T-helper 2 cell (primary cell): ENCODE measurements at regions not wholly inside any gene's neighbourhood (a gene's known extent, or its start where the extent isn't known, plus 50 kb on each side); places are given as distances from the start of the nearest gene placed in this dataset.
"Not testable (repeated sequence)": the region's sequence is repeated elsewhere in the genome, so short reads cannot be mapped to it uniquely, and the experiment has no call there.

Source experiments
- DNase-seq, 5 experiments: peaks; one replicate each; pipeline versions ENCODE4 v3.0.0 to v3.0.0-alpha.2; 2012 to 2022

GRCh38 chr2:208945719-208946256, 478.1 kb upstream of the MAP2 start:
- DNase-seq = no peak

DNA sequence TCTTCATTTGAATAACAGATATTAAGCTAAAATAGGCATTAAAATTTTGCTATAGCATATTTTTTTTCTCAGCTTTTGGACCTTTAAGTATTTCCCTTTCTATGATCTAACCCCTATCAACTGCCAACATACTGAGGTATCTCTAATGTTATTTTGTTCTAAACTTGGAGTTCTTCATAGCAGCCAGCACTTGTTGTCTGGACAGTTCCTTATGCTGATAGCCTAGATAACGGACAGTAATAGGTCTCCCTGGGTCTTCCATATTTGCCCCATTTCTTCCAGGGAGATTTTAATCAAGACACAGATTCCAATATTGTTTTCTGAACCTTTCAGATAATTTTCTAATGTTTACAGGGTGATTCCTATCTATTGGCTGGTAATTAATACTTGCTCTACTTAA, 475.8 kb upstream of the MAP2 start:
- no peak for DNase-seq

- DNase-seq = no peak
Observed at GRCh38 chr2:208970070-208970469, 453.8 kb upstream of the MAP2 start.

GRCh38 chr2:208977582-208977981, 446.3 kb upstream of the MAP2 start:
- DNase-seq = no peak

DNA sequence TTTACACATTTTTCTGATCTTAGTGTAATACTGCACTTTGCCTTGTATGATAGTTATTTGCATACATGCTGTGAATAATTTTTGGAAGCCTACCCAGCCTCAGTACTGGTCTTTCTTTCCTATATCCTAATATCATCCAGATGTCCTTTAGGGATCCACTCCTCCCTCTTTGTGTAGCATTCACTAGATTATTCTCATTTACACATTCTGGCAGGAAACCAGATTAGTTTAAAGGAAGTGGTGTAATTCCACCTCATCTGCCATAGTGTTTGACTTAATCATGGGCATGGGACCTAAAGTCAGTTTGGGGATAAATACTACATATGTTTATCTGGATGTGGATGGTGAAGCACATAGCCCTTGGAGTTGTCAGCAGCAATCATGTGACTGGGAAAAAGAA, 444.9 kb upstream of the MAP2 start:
- no peak for DNase-seq

DNA sequence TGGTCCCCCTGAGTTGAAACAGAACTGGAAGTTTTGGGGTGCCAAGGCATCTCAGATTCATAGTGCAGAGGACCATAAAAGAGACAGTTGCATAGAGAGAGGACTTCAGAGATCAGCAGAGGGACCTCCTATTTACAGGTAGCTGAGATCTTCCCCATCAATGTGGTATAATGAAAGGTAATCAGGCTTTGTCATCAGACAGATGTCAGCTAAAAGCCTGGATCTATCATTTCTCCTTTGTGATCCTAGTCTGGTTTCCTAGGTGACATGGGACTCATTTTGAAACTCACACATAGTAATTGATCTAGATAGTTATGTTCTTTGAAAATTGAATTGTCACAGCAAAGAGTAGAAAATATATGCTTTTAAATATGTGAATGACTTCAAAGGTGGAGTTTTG, 443.5 kb upstream of the MAP2 start:
- no peak for DNase-seq

GRCh38 chr2:208982831-208983230, 441.0 kb upstream of the MAP2 start:
- DNase-seq = no peak

DNA sequence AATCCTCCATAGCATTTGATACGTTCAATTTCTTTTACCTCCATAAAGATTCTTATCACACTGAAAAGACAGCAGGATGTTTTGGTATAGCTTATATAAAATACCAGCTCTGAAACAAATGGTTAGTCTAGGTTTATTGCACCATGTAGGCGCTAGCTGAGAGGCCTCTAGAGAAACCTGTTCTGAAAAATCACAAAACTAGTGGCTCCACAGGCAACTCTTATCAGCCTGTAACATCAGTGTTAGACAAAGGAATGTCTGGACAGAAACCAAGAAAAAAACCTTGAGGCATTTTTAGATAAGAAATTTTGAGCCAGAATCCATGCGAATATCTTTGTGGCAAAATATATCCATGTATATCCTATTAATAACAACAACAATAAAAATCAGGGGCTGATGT, 440.4 kb upstream of the MAP2 start:
- DNase-seq = no peak

DNA sequence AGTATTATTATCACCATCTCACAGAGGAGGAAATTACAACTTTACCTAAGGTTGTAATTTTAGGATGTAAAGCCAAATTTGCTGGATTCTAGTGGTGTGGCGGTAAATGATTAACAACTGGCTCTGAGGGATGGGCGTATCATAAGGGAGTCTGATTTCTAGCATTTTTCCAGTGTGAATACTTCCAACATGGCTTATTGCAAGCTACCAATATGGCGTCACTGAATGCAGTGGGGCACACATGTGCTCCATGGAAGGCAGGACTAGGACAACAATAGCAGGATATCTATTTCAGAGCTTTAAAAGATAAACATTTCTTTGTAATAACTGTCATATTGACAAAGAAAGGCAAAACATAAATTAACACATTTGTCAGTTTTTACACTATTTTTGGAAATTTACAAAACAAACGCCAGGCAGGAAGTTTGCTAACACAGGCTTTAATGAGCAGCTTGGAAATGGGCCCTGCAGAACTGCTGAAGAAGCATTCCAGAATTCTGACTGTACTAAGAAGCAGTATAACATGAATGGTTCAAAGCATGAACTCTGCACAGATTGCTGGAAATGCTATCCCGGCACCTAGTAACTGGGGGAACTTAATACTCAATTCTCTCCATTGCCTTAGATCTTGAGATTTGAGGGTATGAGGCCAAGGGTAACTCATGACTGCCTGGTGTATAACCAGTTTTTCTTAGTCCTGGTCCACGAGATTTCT, 439.3 kb upstream of the MAP2 start:
- no peak for DNase-seq

DNA sequence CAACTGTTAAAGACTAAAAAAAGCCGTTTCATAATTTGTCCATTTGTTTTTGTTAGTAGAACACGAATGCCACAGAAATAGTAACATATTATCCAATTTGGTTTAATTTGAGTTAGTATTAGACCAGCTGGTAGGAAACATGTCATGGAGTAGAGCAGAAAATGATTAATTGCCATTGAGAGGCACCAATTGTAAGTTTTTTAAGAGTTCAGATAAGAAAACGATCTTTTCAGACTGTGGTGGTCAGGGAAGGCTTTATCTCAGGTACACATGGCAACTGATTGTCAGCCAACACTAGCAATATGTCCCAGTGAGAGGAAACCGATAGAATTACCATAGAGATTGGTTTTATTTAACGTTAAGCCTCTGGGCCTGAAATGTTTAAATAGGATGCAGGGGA, 438.2 kb upstream of the MAP2 start:
- no peak for DNase-seq

DNA sequence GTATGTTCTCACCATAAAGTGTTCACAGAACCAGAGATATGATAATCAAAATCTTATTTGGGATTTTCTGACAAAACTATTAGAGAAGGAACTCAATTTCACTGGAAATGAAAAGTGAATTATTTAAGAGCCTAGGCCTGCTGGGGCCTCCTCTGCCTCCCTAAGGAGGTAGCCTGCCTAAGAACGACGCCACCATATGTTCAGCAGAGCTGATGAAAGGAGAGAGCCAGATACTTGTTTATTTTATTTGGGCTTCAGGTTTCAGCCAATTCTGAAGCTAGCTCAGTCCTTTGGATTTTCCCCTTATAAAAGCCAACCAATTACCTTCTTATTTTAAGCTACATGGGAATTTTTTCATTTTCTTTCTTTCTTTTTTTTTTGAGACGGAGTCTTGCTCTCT, 433.1 kb upstream of the MAP2 start:
- DNase-seq = no peak

DNA sequence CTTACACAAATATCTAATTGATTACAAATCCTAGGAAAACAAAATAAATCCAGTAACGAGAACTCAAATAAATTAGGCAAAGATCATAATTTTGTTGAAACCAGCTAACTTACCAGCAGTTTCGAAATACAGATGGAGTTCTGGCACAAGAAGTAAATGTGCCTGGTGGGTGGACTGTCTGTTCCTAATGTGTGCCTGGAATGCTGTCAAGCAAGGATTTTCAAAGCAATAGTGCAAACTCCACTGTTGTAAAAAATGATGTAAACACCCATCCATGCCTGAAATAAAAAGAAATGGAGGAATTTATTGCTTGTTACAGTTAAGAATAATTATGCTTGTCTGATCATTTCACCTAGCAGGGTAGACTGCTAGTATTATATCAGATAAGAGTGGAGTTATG, 423.9 kb upstream of the MAP2 start:
- no peak for DNase-seq

DNA sequence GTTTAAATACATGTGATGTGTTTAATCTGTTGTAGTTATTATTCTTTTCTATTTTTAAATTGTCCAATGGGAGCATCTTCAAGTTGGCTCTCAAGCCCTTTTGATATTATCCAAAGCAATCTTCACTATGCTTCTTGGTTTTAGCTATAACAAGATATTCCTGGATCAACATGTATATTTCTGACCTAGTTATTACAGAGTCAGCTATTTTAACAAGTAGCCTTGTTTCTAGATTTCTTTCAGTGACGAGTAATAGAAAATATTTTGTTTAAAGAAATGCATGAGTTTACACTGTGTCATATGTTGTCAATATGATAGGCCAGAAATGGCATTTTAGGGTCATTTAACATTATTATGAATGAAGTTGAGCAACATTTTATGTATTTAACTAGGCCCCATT, 421.8 kb upstream of the MAP2 start:
- no peak for DNase-seq

DNA sequence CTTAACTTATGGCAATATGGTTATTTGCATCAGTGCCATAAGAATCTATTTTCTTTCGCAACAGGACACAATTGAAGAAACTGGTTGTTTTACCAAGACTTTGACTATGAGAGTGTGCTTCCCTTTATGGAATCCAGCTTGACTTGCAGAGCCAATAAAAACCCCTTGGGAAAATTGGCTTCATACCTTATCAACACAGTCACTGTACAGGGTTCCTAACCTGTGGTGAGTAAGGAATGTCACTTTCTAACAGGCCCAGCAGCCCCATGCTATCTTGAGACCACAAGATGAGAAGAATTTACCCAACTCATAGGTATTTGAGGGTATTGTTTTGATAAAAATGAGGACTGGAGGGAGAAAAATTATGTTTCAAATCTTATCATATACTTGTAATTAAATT, 418.5 kb upstream of the MAP2 start:
- no peak for DNase-seq

DNA sequence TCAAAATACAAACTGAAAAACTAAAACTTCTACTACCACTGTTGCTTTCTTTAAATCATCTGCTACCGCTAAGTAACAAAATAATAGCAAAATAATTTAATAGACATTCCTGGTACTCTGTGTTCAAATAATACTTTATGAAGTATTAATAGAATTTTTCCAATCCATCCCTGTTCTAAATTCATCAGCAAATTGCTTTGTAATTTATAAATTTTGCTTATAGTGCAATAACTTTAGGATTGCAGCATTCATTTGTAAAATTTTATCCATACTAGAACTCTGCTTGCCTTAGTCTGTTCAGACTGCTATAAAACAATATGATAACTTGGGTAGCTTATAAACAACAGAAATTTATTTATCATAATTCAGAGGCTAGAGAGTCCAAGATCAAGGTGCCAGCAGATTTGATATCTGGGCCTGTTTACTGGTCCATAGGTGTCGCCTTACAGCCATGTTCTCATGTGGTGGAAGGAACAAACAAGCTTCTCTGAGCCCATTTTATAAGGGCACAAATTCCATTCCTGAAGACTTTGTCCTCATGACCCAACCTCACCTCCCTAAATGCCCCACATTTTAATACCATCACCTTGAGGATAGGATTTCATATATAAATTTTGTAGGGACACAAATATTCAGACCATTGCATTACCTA, 415.1 kb upstream of the MAP2 start:
- no peak for DNase-seq

DNA sequence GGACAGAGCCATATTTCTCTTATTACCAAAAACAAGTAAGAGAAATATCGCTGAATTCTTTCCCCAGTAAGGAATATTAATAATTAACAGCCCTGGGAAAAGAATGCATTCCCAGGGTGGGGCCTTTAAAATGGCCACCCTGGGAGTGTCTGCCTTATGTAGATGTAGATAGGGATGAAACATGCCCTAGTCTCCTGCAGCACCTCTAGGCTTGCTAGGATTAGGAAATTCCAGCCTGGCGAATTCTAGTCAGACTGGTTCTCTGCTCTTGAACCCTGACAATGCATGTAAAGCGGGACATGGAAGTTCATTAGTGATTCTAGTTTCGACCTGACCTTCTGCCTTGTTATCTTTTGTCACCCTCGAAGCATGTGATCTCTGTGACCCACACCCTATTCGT, 405.2 kb upstream of the MAP2 start:
- DNase-seq = not testable (repeated sequence)

DNA sequence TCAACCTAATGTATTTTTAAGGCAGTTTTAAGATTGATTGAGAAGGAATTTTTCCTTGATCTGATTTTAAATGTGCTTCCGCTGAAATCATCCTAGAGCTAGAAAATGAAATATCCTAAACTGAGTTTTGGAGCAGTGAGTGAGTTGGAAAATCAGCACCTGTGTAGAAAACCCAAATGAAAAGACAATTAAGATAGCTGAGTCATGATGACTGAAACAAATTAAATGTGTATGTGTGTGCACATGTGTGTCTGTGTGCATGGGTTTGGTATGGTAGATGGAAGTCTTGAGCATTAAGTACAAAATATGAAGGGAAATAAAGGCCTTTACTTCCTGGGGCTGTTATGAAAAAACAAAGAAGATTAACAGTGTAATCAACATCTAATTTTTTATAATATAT, 394.6 kb upstream of the MAP2 start:
- DNase-seq = no peak

- no peak for DNase-seq
Observed at GRCh38 chr2:209044307-209044706, 379.5 kb upstream of the MAP2 start.

DNA sequence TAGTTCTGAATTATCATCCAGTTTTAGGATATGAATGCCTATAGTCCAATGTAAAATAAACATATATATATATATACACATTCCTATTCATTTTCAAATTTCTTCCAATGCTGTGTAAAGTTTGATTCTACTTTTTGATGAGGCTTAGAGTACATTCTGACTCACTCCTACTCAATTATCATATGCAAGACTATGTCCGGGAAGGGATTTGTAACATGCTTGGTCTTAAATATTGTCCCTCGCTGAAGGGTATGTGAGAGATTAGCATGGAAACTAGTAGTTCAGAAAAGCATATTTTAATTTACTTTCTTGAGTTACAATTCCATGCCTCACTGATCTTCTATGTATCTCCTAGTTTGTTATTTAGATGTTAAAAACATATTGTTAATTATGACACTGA, 377.7 kb upstream of the MAP2 start:
- no peak for DNase-seq

- no peak for DNase-seq
Observed at GRCh38 chr2:209049608-209050007, 374.2 kb upstream of the MAP2 start.

GRCh38 chr2:209062210-209062609, 361.6 kb upstream of the MAP2 start:
- no peak for DNase-seq

- no peak for DNase-seq
Observed at GRCh38 chr2:209070262-209070661, 353.6 kb upstream of the MAP2 start.

DNA sequence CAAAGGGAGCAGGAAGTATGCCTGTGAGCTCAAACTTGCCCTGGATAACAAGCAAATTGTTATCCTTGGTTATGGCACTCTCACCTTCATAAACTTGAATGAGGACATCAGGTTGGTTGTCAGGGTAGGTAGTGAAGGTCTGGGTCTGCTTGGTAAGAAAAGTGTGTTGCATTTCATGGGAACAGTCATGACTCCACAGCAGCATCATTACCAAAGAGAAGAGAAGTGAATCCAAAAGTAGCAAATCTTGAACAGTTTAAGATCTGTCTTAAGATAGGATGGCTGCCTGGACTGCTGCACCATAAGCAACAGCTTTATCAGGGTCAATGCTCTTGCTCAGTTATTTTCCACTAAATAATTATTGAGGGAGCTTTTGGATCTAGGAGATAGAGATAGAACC, 350.7 kb upstream of the MAP2 start:
- DNase-seq = no peak

DNA sequence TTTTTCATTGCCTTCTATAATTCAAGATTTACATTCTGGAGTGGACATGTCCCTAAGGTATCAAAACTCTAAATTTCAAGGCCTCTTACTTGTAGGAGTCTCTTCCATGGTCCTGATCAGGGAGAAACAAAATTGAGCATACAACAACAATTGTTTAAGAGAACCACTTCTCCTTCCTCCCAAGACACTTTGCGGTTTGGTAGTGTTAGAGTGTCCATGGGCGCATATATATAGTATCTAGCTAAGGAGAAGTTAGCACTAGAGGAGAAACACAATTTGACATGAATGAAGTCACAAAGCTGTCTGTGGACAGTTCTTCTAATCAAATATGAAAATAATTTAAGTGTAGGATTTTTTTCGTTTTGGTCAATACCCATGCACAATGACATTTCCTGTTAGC, 349.1 kb upstream of the MAP2 start:
- no peak for DNase-seq

GRCh38 chr2:209076151-209076550, 347.7 kb upstream of the MAP2 start:
- no peak for DNase-seq
